Astrocyte (in vitro differentiated cells and primary cell): ENCODE measurements at regions not wholly inside any gene's neighbourhood (a gene's known extent, or its start where the extent isn't known, plus 50 kb on each side); places are given as distances from the start of the nearest gene placed in this dataset.

ENCODE experiments used
- CTCF ChIP-seq: IDR thresholded peaks from 2 replicates; pipeline ENCODE4 v1.5.1; 2011; ENCODE audit warnings: low read depth, mild to moderate bottlenecking, inconsistent platforms, low read length, moderate library complexity; ENCODE audit not compliant: insufficient read depth
- EZH2 ChIP-seq: IDR thresholded peaks from 2 replicates; pipeline ENCODE4 v1.6.1; 2012; ENCODE audit warnings: mild to moderate bottlenecking, low read length, inconsistent platforms; ENCODE audit not compliant: insufficient read depth

GRCh38 chr7:142685877-142686508 is 63.3 kb upstream of the PRSS1 start:
- TF ChIP-seq CTCF = no peak
- TF ChIP-seq EZH2 = no peak
